NCI-H2171 treated with DMSO at 0.1 percent for 48 hours (cell line): ENCODE measurements at regions not wholly inside any gene's neighbourhood (a gene's known extent, or its start where the extent isn't known, plus 50 kb on each side); places are given as distances from the start of the nearest gene placed in this dataset.
"Not testable (repeated sequence)": the region's sequence is repeated elsewhere in the genome, so short reads cannot be mapped to it uniquely, and the experiment has no call there.

Source experiments
- DNase-seq: peaks from one replicate; lab custom pipeline; 2025; lab: John Stamatoyannopoulos, UW

- DNase-seq: no peak
Observed at GRCh38 chr4:85106166-85106565, 139.7 kb upstream of the WDFY3 start.

- no peak for DNase-seq
Observed at GRCh38 chr4:85106805-85107336, 140.4 kb upstream of the WDFY3 start.

- DNase-seq: no peak
Observed at GRCh38 chr4:85107553-85107952, 141.1 kb upstream of the WDFY3 start.

- DNase-seq: no peak
Observed at GRCh38 chr4:85113706-85114105, 147.2 kb upstream of the WDFY3 start.

GRCh38 chr4:85114526-85114925, 148.0 kb upstream of the WDFY3 start:
- DNase-seq: no peak

GRCh38 chr4:85116008-85116407, 149.5 kb upstream of the WDFY3 start:
- DNase-seq: no peak

- no peak for DNase-seq
Observed at GRCh38 chr4:85125688-85126087, 159.2 kb upstream of the WDFY3 start.

GRCh38 chr4:85126991-85127591, 160.6 kb upstream of the WDFY3 start:
- DNase-seq: peak; percentile 32

GRCh38 chr4:85127653-85128052, 161.2 kb upstream of the WDFY3 start:
- peak; percentile 66 for DNase-seq

- DNase-seq: no peak
Observed at GRCh38 chr4:85128246-85129204, 162.0 kb upstream of the WDFY3 start.

GRCh38 chr4:85129354-85130125, 163.1 kb upstream of the WDFY3 start:
- not testable (repeated sequence) for DNase-seq

GRCh38 chr4:85132117-85132516, 165.6 kb upstream of the WDFY3 start:
- no peak for DNase-seq

GRCh38 chr4:85132570-85132969, 166.1 kb upstream of the WDFY3 start:
- no peak for DNase-seq

GRCh38 chr4:85139749-85140148, 173.3 kb upstream of the WDFY3 start:
- not testable (repeated sequence) for DNase-seq

- DNase-seq: no peak
Observed at GRCh38 chr4:85142451-85142850, 176.0 kb upstream of the WDFY3 start.

GRCh38 chr4:85147481-85148076, 181.1 kb upstream of the WDFY3 start:
- DNase-seq: peak; percentile 73

- no peak for DNase-seq
Observed at GRCh38 chr4:85149676-85150075, 183.2 kb upstream of the WDFY3 start.

GRCh38 chr4:85151371-85151770, 184.9 kb upstream of the WDFY3 start:
- no peak for DNase-seq

- no peak for DNase-seq
Observed at GRCh38 chr4:85151786-85152185, 185.3 kb upstream of the WDFY3 start.

GRCh38 chr4:85152480-85152879, 186.0 kb upstream of the WDFY3 start:
- no peak for DNase-seq

- DNase-seq: peak; percentile 22
Observed at GRCh38 chr4:85153221-85153620, 186.7 kb upstream of the WDFY3 start.

GRCh38 chr4:85154591-85154990, 188.1 kb upstream of the WDFY3 start:
- peak; percentile 15 for DNase-seq
